Spleen (tissue), 11 donors: ENCODE measurements at regions not wholly inside any gene's neighbourhood (a gene's known extent, or its start where the extent isn't known, plus 50 kb on each side); places are given as distances from the start of the nearest gene placed in this dataset.

ENCODE experiments used
- DNase-seq: peaks from one replicate; pipeline ENCODE4 v3.0.0-alpha.2; 2020
- H3K27ac ChIP-seq, 8 donors: fragments of 200-600 bp; sonication (generic) in 7 of 8; 1 replicate in 4 of 8; 2 replicates in 4 of 8; pipeline versions ENCODE4 v1.5.0 to v1.8.0; 2016 to 2021; ENCODE audit warnings: inconsistent platforms in 4 of 8, mild to moderate bottlenecking in 4 of 8, moderate library complexity in 1 of 8
- H3K27me3 ChIP-seq, 7 donors: fragments of 200-600 bp; sonication (generic) in 6 of 7; replicated peaks in 1 of 7; 1 replicate in 4 of 7; 2 replicates in 3 of 7; pipeline versions ENCODE4 v1.5.0 to v1.8.0; 2016 to 2021; ENCODE audit warnings: inconsistent platforms in 3 of 7, mild to moderate bottlenecking in 1 of 7
- H3K36me3 ChIP-seq, 6 donors: fragments of 200-600 bp; sonication (generic) in 5 of 6; 1 replicate in 4 of 6; 2 replicates in 2 of 6; pipeline versions ENCODE4 v1.5.0 to v1.8.0; 2016 to 2021; ENCODE audit warnings: inconsistent platforms in 2 of 6
- H3K4me1 ChIP-seq, 6 donors: fragments of 200-600 bp; sonication (generic) in 5 of 6; 1 replicate in 3 of 6; 2 replicates in 3 of 6; pipeline versions ENCODE4 v1.5.0 to v1.8.0; 2016 to 2021; ENCODE audit warnings: inconsistent platforms in 3 of 6
- H3K4me3 ChIP-seq, 8 donors: fragments of 200-600 bp; sonication (generic) in 7 of 8; 1 replicate in 4 of 8; 2 replicates in 4 of 8; pipeline versions ENCODE4 v1.5.0 to v1.8.0; 2016 to 2021; ENCODE audit warnings: inconsistent platforms in 4 of 8, mild to moderate bottlenecking in 4 of 8, moderate library complexity in 2 of 8
- H3K9me3 ChIP-seq, 8 donors: fragments of 200-600 bp; sonication (generic) in 7 of 8; 1 replicate in 4 of 8; 2 replicates in 4 of 8; pipeline versions ENCODE4 v1.5.0 to v1.8.0; 2016 to 2021; ENCODE audit warnings: inconsistent platforms in 4 of 8
- POLR2A ChIP-seq, 3 donors: fragments of 450-650 bp; IDR thresholded peaks; one replicate each; pipeline ENCODE4 v1.5.1; 2017; ENCODE audit warnings: antibody characterized with exemption in 3 of 3, mild to moderate bottlenecking in 1 of 3
- POLR2AphosphoS5 ChIP-seq, 3 donors: sonication (generic); formaldehyde crosslinking; IDR thresholded peaks; one replicate each; pipeline ENCODE4 v1.5.1; 2017; ENCODE audit warnings: antibody characterized with exemption in 3 of 3
- WGBS, 5 donors: extraction: QIAGEN DNeasy Blood & Tissue Kit in 3 of 5; methylation state at CpG; one replicate each; pipeline versions ENCODE4 v1.1.5 to v1.1.7; 2013 to 2018; 5-methylcytosine and 5-hydroxymethylcytosine counted together
- intact Hi-C: fragments of 100-400 bp; cut with DNase I; formaldehyde crosslinking; loops from one replicate; pipeline ENCODE4 v1.15.0; 2023; ENCODE audit warnings: low total_unique reads
- TF ChIP-seq, protein P1 (sequence below), 11 experiments: fragments of 200-600 bp in 7 of 11; fragments of 450-650 bp in 4 of 11; sonication (generic) in 4 of 11; IDR thresholded peaks in 8 of 11; conservative IDR thresholded peaks in 3 of 11; 1 replicate in 7 of 11; 2 replicates in 4 of 11; pipeline versions ENCODE4 v1.4.0 to v1.8.0; 2016 to 2021; ENCODE audit warnings: antibody characterized with exemption in 11 of 11, inconsistent platforms in 4 of 11, mild to moderate bottlenecking in 1 of 11
- donor health status: healthy with polysubstance abuse.
- donor health status: DM: no; HTN: no; CAD: no; lungs with moderate emphysema.
- donor health status: DM: no; HTN: no; CAD: no.
- donor health status: Bipolar disorder and iron deficiency.
- donor health status: healthy.
- donor health status: DM: no; HTN: no; CAD: no.
- donor health status: DM: yes; HTN: yes; CAD: no.

DNA sequence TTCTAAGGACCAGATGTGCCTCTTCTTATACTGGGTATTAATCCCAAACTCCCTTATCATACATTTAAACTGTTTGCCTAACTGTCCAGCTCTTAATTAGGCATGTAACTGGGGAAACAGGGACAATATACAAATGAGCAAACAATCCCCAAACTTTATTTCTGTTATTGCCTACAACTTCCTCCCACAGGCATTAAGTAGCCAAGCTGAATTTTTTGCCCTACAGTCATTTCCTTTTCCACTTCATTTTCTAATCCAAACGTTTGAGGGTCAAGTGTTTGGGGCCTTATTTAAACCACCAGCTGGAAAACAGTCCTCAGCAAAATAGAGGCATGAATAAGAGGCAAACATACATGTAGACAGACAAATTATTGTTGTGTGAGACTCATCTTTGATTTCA, 77.4 kb upstream of the CCL2 start:
- H3K4me3 ChIP-seq = no peak overlapping the region
- DNase-seq = no peak
- H3K36me3 ChIP-seq = no peaks in the 10 kb centered on the region
- peak overlapping the region in 4 of 8 donors; percentile 22 to 61 (median 38) for H3K27ac ChIP-seq
- peaks cover 0 to 35% (median 19%) of the 10 kb centered on the region in 6 donors for H3K4me1 ChIP-seq
- intact Hi-C loops = no loop called here
- 0 to 2% (median 0%) methylated on average over 1 of the region's 1 CpG for WGBS, 5 donors
- peaks cover 0 to 87% (median 22%) of the 10 kb centered on the region in 7 donors for H3K27me3 ChIP-seq
- H3K9me3 ChIP-seq = no peaks in the 10 kb centered on the region
- TF ChIP-seq POLR2A (IDR thresholded peaks at IDR 0.05) (no peak), POLR2AphosphoS5 (IDR thresholded peaks at IDR 0.05) (peak in 1 of 3 donors; percentile 43)

GRCh38 chr17:34178092-34178491, 77.0 kb upstream of the CCL2 start:
- no peak overlapping the region for H3K4me3 ChIP-seq
- TF ChIP-seq, protein P1, sequence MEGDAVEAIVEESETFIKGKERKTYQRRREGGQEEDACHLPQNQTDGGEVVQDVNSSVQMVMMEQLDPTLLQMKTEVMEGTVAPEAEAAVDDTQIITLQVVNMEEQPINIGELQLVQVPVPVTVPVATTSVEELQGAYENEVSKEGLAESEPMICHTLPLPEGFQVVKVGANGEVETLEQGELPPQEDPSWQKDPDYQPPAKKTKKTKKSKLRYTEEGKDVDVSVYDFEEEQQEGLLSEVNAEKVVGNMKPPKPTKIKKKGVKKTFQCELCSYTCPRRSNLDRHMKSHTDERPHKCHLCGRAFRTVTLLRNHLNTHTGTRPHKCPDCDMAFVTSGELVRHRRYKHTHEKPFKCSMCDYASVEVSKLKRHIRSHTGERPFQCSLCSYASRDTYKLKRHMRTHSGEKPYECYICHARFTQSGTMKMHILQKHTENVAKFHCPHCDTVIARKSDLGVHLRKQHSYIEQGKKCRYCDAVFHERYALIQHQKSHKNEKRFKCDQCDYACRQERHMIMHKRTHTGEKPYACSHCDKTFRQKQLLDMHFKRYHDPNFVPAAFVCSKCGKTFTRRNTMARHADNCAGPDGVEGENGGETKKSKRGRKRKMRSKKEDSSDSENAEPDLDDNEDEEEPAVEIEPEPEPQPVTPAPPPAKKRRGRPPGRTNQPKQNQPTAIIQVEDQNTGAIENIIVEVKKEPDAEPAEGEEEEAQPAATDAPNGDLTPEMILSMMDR (IDR thresholded peaks at IDR 0.05 in 8 of 11, conservative IDR thresholded peaks at IDR 0.05 in 3 of 11) = no peak
- TF ChIP-seq POLR2AphosphoS5 (IDR thresholded peaks at IDR 0.05) = no peak
- no peak for TF ChIP-seq POLR2A (IDR thresholded peaks at IDR 0.05)
- peaks cover 0 to 30% (median 19%) of the 10 kb centered on the region in 6 donors for H3K4me1 ChIP-seq
- H3K9me3 ChIP-seq = no peaks in the 10 kb centered on the region
- no peak for DNase-seq
- H3K27me3 ChIP-seq = peaks cover 0 to 87% (median 19%) of the 10 kb centered on the region in 7 donors
- H3K36me3 ChIP-seq = no peaks in the 10 kb centered on the region
- WGBS, 5 donors = 46 to 84% (median 67%) methylated on average over 3 of the region's 3 CpGs
- H3K27ac ChIP-seq = peak overlapping the region in 1 of 8 donors; percentile 38
- intact Hi-C loops = no loop called here

- no peak overlapping the region for H3K27ac ChIP-seq
- peaks cover 0 to 54% (median 11%) of the 10 kb centered on the region in 7 donors for H3K27me3 ChIP-seq
- H3K4me3 ChIP-seq = no peak overlapping the region
- 61 to 68% (median 66%) methylated on average over 6 of the region's 6 CpGs for WGBS, 5 donors
- no peak for TF ChIP-seq POLR2A (IDR thresholded peaks at IDR 0.05)
- no peak for TF ChIP-seq POLR2AphosphoS5 (IDR thresholded peaks at IDR 0.05)
- TF ChIP-seq, protein P1 (IDR thresholded peaks at IDR 0.05 in 8 of 11, conservative IDR thresholded peaks at IDR 0.05 in 3 of 11) = no peak
- no peaks in the 10 kb centered on the region for H3K9me3 ChIP-seq
- intact Hi-C loops = no loop called here
- peaks cover 0 to 16% (median 10%) of the 10 kb centered on the region in 6 donors for H3K4me1 ChIP-seq
- no peaks in the 10 kb centered on the region for H3K36me3 ChIP-seq
- no peak for DNase-seq
Observed at GRCh38 chr17:34182036-34182803, 72.9 kb upstream of the CCL2 start.

DNA sequence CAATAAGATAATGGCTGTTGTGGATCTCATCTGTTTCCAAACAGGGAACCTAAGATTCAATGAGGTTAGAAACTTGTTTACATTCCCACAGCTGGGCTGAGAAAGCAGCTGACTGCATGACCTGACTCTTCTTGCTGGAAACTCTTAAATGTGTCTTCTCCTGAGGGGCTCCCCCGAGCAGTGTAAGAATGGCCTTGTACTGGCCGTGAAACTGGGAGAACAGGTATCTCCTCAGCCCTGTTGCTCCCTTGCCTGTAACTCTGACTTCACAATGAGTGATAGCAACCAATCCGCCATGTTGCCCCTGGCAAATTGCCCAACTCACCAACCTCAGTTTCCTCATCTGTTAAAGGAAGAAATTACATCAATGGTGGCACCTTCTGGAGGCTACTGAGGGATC, 59.1 kb upstream of the CCL2 start:
- no peak for DNase-seq
- Histone ChIP-seq H3K36me3 (no peaks in the 10 kb centered on the region), H3K4me1 (peaks cover 0 to 13% (median 6%) of the 10 kb centered on the region in 6 donors), H3K27ac (no peak overlapping the region), H3K9me3 (peaks cover 0 to 7% (median 0%) of the 10 kb centered on the region in 8 donors), H3K27me3 (peaks cover 0 to 68% (median 5%) of the 10 kb centered on the region in 7 donors), H3K4me3 (no peak overlapping the region)
- intact Hi-C loops = no loop called here
- 70 to 94% (median 85%) methylated on average over 3 of the region's 3 CpGs for WGBS, 5 donors
- no peak for TF ChIP-seq POLR2A (IDR thresholded peaks at IDR 0.05)
- no peak for TF ChIP-seq POLR2AphosphoS5 (IDR thresholded peaks at IDR 0.05)
- TF ChIP-seq, protein P1 (IDR thresholded peaks at IDR 0.05 in 8 of 11, conservative IDR thresholded peaks at IDR 0.05 in 3 of 11) = no peak
